ENCODE measurements at regions not wholly inside any gene's neighbourhood (a gene's known extent, or its start where the extent isn't known, plus 50 kb on each side); places are given as distances from the start of the nearest gene placed in this dataset.

DNA sequence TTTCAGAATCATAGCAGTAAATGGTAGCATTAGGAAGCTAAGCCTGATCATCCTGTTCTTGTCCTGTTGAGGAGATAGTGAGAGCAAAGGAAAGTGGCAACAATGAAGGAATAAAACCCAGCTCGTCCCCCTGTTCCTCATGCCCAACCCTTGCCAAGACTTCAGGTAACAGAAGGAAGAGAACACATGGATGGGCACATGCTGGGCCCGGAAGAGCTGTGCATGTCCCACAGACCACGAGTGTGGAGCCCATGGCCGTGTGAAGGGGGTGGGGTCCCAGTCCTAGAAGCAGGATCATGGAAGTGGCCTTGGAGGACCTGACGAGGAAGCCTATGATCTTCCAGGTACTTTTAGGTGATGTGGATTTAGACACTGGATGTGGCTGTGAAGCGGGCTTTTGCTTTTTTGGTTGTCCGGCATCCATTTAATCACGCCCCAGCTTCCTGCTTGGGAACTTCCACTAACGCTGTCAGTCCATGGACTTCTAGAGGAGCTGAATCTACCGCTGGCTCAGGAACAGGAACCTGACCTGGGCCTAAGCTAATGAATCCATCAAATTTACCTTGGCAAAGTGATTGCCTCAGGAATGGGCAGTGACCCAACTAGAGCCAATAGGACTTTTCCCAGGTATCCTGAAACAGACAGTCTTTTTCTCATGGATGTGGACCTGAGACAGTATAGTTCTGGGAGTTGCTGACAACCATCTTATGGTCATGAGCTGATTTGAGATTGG is 79.3 kb upstream of the ARMC2 start:
- Histone ChIP-seq H3K9me3 (no peaks in the 10 kb centered on the region), H3K4me3 (no peak overlapping the region), H3K27ac (no peak overlapping the region), H3K4me1 (ENCODE audit: insufficient read depth) (no peaks in the 10 kb centered on the region), H3K27me3 (no peaks in the 10 kb centered on the region), H3K36me3 (no peaks in the 10 kb centered on the region)
- no peak for TF ChIP-seq EP300 (IDR thresholded peaks at IDR 0.05)
- no peak for TF ChIP-seq CTCF (IDR thresholded peaks at IDR 0.05)
- TF ChIP-seq POLR2A (IDR thresholded peaks at IDR 0.05) = no peak
- DNase-seq = no peak
- WGBS, 3 donors = 91 to 98% (median 95%) methylated on average over 10 of the region's 10 CpGs
- intact Hi-C loops (cut with DNase I) = no loop called here

DNA sequence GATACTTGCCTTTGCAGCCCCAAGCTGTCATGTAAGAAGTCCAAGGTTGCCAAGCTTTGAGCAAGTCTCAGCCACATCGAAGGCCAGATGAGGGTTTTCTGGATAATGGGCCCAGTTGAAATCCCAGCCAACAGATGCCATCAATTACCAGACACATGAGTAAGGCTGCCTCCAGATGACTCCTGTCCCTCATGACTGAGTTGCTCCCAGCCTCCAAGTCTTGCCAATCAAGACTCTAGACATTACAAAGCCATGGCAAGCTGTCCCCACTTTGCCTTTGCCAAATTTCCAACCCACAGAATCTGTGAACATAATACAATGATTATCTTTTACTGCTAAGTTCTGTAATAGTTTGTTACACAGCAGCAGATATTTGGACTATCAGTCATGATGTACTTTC is 76.8 kb upstream of the ARMC2 start:
- no peak overlapping the region for H3K27ac ChIP-seq
- no peak for TF ChIP-seq CTCF (IDR thresholded peaks at IDR 0.05)
- no peak for TF ChIP-seq POLR2A (IDR thresholded peaks at IDR 0.05)
- no peak for TF ChIP-seq EP300 (IDR thresholded peaks at IDR 0.05)
- DNase-seq = no peak
- H3K36me3 ChIP-seq = no peaks in the 10 kb centered on the region
- no peaks in the 10 kb centered on the region for H3K27me3 ChIP-seq
- 89 to 97% (median 96%) methylated on average over 1 of the region's 1 CpG for WGBS, 3 donors
- H3K9me3 ChIP-seq = no peaks in the 10 kb centered on the region
- intact Hi-C loops (cut with DNase I) = no loop called here
- no peaks in the 10 kb centered on the region for H3K4me1 ChIP-seq (ENCODE audit: insufficient read depth)
- no peak overlapping the region for H3K4me3 ChIP-seq

DNA sequence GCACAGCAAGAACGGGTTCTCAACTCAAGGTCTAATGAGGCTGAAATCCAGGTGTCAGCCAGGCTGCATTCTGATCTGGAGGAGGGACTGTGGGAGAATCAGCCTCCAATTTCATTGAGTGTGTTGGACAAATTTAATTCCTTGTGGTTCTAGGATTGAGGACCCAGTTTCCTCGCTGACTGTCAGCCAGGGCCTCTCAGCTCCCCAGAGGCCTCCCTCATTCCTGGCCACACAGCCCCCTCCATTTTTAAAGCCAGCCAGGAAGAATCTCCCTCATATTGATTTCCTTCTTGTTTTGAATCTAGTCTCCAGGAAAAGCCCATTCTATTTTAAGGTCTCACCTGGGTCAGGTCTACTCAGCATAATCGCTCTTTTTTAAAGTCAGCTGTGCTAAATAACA is 73.7 kb upstream of the ARMC2 start:
- Histone ChIP-seq H3K4me1 (ENCODE audit: insufficient read depth) (no peaks in the 10 kb centered on the region), H3K9me3 (no peaks in the 10 kb centered on the region), H3K4me3 (no peak overlapping the region), H3K36me3 (no peaks in the 10 kb centered on the region), H3K27ac (no peak overlapping the region), H3K27me3 (no peaks in the 10 kb centered on the region)
- no peak for TF ChIP-seq CTCF (IDR thresholded peaks at IDR 0.05)
- no peak for TF ChIP-seq POLR2A (IDR thresholded peaks at IDR 0.05)
- no peak for TF ChIP-seq EP300 (IDR thresholded peaks at IDR 0.05)
- no peak for DNase-seq
- intact Hi-C loops (cut with DNase I) = no loop called here
- WGBS, 3 donors = 96 to 100% (median 98%) methylated on average over 3 of the region's 3 CpGs

DNA sequence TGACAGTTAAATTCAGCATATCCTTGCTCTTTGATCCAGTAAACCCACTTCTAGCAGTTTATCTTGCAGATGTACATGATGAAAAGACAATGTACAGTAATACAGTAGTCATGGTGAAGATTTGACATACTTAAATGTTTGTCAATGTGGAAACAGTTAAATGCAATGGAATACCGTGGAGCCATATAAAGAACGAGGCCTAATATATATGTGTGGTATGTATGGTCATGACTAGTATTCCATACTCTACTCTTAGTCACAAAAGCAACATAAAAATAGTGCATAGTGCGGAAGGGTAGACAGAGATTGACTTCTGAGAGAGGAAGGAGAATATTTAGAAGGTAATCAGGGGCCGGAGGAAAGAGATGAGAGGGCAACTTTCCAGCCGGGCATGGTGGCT is 70.7 kb upstream of the ARMC2 start:
- H3K27me3 ChIP-seq = no peaks in the 10 kb centered on the region
- no peaks in the 10 kb centered on the region for H3K4me1 ChIP-seq (ENCODE audit: insufficient read depth)
- DNase-seq = no peak
- H3K27ac ChIP-seq = no peak overlapping the region
- H3K36me3 ChIP-seq = no peaks in the 10 kb centered on the region
- no peak overlapping the region for H3K4me3 ChIP-seq
- WGBS, 3 donors = 73 to 94% (median 80%) methylated on average over 5 of the region's 5 CpGs
- no peak for TF ChIP-seq POLR2A (IDR thresholded peaks at IDR 0.05)
- no peak for TF ChIP-seq EP300 (IDR thresholded peaks at IDR 0.05)
- TF ChIP-seq CTCF (IDR thresholded peaks at IDR 0.05) = no peak
- no peaks in the 10 kb centered on the region for H3K9me3 ChIP-seq
- intact Hi-C loops (cut with DNase I) = no loop called here
